SK-N-SH (cell line): ENCODE measurements at regions not wholly inside any gene's neighbourhood (a gene's known extent, or its start where the extent isn't known, plus 50 kb on each side); places are given as distances from the start of the nearest gene placed in this dataset.

Experiments
- CTCF ChIA-PET: fragments of 300-600, 350-600 bp; formaldehyde crosslinking; extraction: SDS; loops from one replicate; lab custom pipeline; 2021; lab: Yijun Ruan, JAX
- POLR2A ChIA-PET: fragments of 350-600 bp; sonication (Branson Sonifier 250); formaldehyde crosslinking; extraction: SDS; loops from one replicate; lab custom pipeline; 2020; ENCODE audit warnings: antibody characterized with exemption, inconsistent platforms; lab: Yijun Ruan, JAX
- DNase-seq: peaks from one replicate; pipeline ENCODE4 v3.0.0; 2012
- H2AFZ ChIP-seq: fragments of 200-600 bp; sonication (generic); 2 replicates; pipeline ENCODE4 v1.8.1; 2016; ENCODE audit warnings: antibody characterized with exemption, mild to moderate bottlenecking, low read depth
- H3F3A ChIP-seq: fragments of 200-600 bp; sonication (generic); replicated peaks from 2 replicates; pipeline ENCODE3; 2016; ENCODE audit warnings: antibody characterized with exemption, mild to moderate bottlenecking; ENCODE audit not compliant: insufficient read depth
- H3K27ac ChIP-seq, 2 experiments: fragments of 200-500 bp in 1 of 2; fragments of 200-600 bp in 1 of 2; sonication (Bioruptor generic) in 1 of 2; sonication (generic), shearing (Covaris generic) in 1 of 2; 2 replicates each; pipeline versions ENCODE4 v1.5.1 to v1.6.1; 2014 to 2016; ENCODE audit warnings: low read depth in 2 of 2, inconsistent platforms in 1 of 2, low read length in 1 of 2, mild to moderate bottlenecking in 1 of 2, mixed read lengths in 1 of 2
- H3K27me3 ChIP-seq: fragments of 200-600 bp; sonication (generic), shearing (Covaris generic); 2 replicates; pipeline ENCODE4 v1.6.1; 2016; ENCODE audit warnings: mixed run types; ENCODE audit not compliant: insufficient read depth
- H3K36me3 ChIP-seq, 2 experiments: fragments of 200-500 bp in 1 of 2; fragments of 200-600 bp in 1 of 2; sonication (Bioruptor generic) in 1 of 2; sonication (generic) in 1 of 2; replicated peaks in 1 of 2; 2 replicates each; pipeline versions ENCODE3 to v1.5.1; 2014 to 2016; ENCODE audit warnings: low read length in 1 of 2, mild to moderate bottlenecking in 1 of 2; ENCODE audit not compliant: insufficient read depth in 2 of 2, control insufficient read depth in 1 of 2
- H3K4me1 ChIP-seq, 2 experiments: fragments of 200-500 bp in 1 of 2; fragments of 200-600 bp in 1 of 2; sonication (Bioruptor generic) in 1 of 2; sonication (generic), shearing (Covaris generic) in 1 of 2; 2 replicates each; pipeline versions ENCODE4 v1.5.1 to v1.6.1; 2014 to 2016; ENCODE audit warnings: low read depth in 1 of 2, low read length in 1 of 2, mixed run types in 1 of 2; ENCODE audit not compliant: insufficient read depth in 2 of 2, control insufficient read depth in 1 of 2
- H3K4me2 ChIP-seq: fragments of 200-600 bp; sonication (generic), shearing (Covaris generic); 2 replicates; pipeline ENCODE4 v1.6.1; 2017; ENCODE audit warnings: mixed run types
- H3K4me3 ChIP-seq, 2 experiments: fragments of 200-500 bp in 1 of 2; fragments of 200-600 bp in 1 of 2; sonication (Bioruptor generic) in 1 of 2; sonication (generic), shearing (Covaris generic) in 1 of 2; 2 replicates each; pipeline versions ENCODE4 v1.5.1 to v1.8.1; 2014 to 2016; ENCODE audit warnings: low read depth in 2 of 2, inconsistent platforms in 1 of 2, low read length in 1 of 2, mild to moderate bottlenecking in 1 of 2, mixed read lengths in 1 of 2, moderate library complexity in 1 of 2
- H3K79me2 ChIP-seq: fragments of 200-600 bp; sonication (generic); 2 replicates; pipeline ENCODE4 v1.8.1; 2017; ENCODE audit warnings: mild to moderate bottlenecking; ENCODE audit not compliant: insufficient read depth
- H3K9ac ChIP-seq: fragments of 200-600 bp; sonication (generic); 2 replicates; pipeline ENCODE4 v1.6.1; 2017; ENCODE audit warnings: mixed run types
- H3K9me2 ChIP-seq: fragments of 200-600 bp; sonication (generic); 2 replicates; pipeline ENCODE4 v1.6.1; 2017; ENCODE audit warnings: mixed run types
- H3K9me3 ChIP-seq: fragments of 200-600 bp; sonication (generic); 2 replicates; pipeline ENCODE4 v1.6.1; 2017; ENCODE audit warnings: mixed run types, mild to moderate bottlenecking, moderate library complexity
- H4K20me1 ChIP-seq: fragments of 200-600 bp; sonication (generic); 2 replicates; pipeline ENCODE4 v1.6.1; 2017; ENCODE audit warnings: mild to moderate bottlenecking, mixed run types; ENCODE audit not compliant: insufficient read depth
- CTCF ChIP-seq: fragments of 200-600 bp; sonication (generic); IDR thresholded peaks from 2 replicates; pipeline ENCODE4 v1.6.1; 2017; ENCODE audit warnings: antibody characterized with exemption, mild to moderate bottlenecking, moderate library complexity
- ELF1 ChIP-seq: IDR thresholded peaks from 2 replicates; pipeline ENCODE4 v1.4.0; 2012
- EP300 ChIP-seq, 2 experiments: IDR thresholded peaks; 2 replicates each; pipeline versions ENCODE4 v1.4.0 to v1.6.1; 2012; ENCODE audit warnings: borderline replicate concordance in 1 of 2, low read depth in 1 of 2, low read length in 1 of 2
- EZH2phosphoT487 ChIP-seq: fragments of 200-600 bp; sonication (generic); IDR thresholded peaks from 2 replicates; pipeline ENCODE4 v1.6.1; 2017; ENCODE audit warnings: low read depth, mixed run types, mild to moderate bottlenecking, antibody characterized with exemption, moderate library complexity, borderline replicate concordance
- FOXJ3 ChIP-seq: sonication (generic); formaldehyde crosslinking; IDR thresholded peaks from 2 replicates; pipeline ENCODE4 v1.5.1; 2020; ENCODE audit warnings: mild to moderate bottlenecking, missing genetic modification reagents
- MAX ChIP-seq: IDR thresholded peaks from 2 replicates; pipeline ENCODE4 v1.4.0; 2012; ENCODE audit warnings: low read depth
- MXI1 ChIP-seq: IDR thresholded peaks from 2 replicates; pipeline ENCODE4 v1.6.1; 2012; ENCODE audit warnings: mild to moderate bottlenecking, low read depth, low read length, improper control_type of control experiment
- NRF1 ChIP-seq: IDR thresholded peaks from 2 replicates; pipeline ENCODE4 v1.6.1; 2012; ENCODE audit warnings: low read depth, mild to moderate bottlenecking, low read length
- POLR2AphosphoS5 ChIP-seq: IDR thresholded peaks from 2 replicates; pipeline ENCODE4 v1.6.1; 2012; ENCODE audit warnings: low read depth, low read length
- RAD21 ChIP-seq: IDR thresholded peaks from 2 replicates; pipeline ENCODE4 v1.6.1; 2012; ENCODE audit warnings: mild to moderate bottlenecking, low read length
- RFX5 ChIP-seq: IDR thresholded peaks from 2 replicates; pipeline ENCODE4 v1.6.1; 2012; ENCODE audit warnings: mild to moderate bottlenecking, improper control_type of control experiment, low read length
- RXRA ChIP-seq: IDR thresholded peaks from 2 replicates; pipeline ENCODE4 v1.4.0; 2012; ENCODE audit warnings: low read depth, mild to moderate bottlenecking, borderline replicate concordance
- SIN3A ChIP-seq: IDR thresholded peaks from 2 replicates; pipeline ENCODE4 v1.6.1; 2012; ENCODE audit warnings: low read depth, mild to moderate bottlenecking, low read length, moderate library complexity, borderline replicate concordance
- SMC3 ChIP-seq: IDR thresholded peaks from 2 replicates; pipeline ENCODE4 v1.6.1; 2012; ENCODE audit warnings: low read depth, low read length, improper control_type of control experiment
- TEAD4 ChIP-seq: IDR thresholded peaks from 2 replicates; pipeline ENCODE4 v1.4.0; 2012; ENCODE audit warnings: mild to moderate bottlenecking, borderline replicate concordance; ENCODE audit not compliant: insufficient read depth
- USF1 ChIP-seq: IDR thresholded peaks from 2 replicates; pipeline ENCODE4 v1.4.0; 2012; ENCODE audit warnings: low read depth, borderline replicate concordance
- YY1 ChIP-seq: IDR thresholded peaks from 2 replicates; pipeline ENCODE4 v1.4.0; 2012; ENCODE audit warnings: low read depth, mild to moderate bottlenecking
- WGBS: methylation state at CpG from one replicate; pipeline ENCODE4 v1.1.6; 2017; ENCODE audit warnings: low lambda C conversion rate; 5-methylcytosine and 5-hydroxymethylcytosine counted together
- TF ChIP-seq, protein P1 (sequence below): fragments of 150-350 bp; IDR thresholded peaks from 2 replicates; pipeline ENCODE4 v1.6.1; 2016; ENCODE audit warnings: mild to moderate bottlenecking, low read depth, low read length
- TF ChIP-seq, protein P2 (sequence below): IDR thresholded peaks from 2 replicates; pipeline ENCODE4 v1.4.0; 2012; ENCODE audit warnings: low read depth, borderline replicate concordance

GRCh38 chr20:43304598-43304997, 114.9 kb upstream of the PTPRT start (continued):
- TF ChIP-seq, protein P1, sequence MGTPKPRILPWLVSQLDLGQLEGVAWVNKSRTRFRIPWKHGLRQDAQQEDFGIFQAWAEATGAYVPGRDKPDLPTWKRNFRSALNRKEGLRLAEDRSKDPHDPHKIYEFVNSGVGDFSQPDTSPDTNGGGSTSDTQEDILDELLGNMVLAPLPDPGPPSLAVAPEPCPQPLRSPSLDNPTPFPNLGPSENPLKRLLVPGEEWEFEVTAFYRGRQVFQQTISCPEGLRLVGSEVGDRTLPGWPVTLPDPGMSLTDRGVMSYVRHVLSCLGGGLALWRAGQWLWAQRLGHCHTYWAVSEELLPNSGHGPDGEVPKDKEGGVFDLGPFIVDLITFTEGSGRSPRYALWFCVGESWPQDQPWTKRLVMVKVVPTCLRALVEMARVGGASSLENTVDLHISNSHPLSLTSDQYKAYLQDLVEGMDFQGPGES = no peak
- TF ChIP-seq MXI1 (no peak), RXRA (no peak), RAD21 (no peak), POLR2AphosphoS5 (no peak)
- TF ChIP-seq, protein P2, sequence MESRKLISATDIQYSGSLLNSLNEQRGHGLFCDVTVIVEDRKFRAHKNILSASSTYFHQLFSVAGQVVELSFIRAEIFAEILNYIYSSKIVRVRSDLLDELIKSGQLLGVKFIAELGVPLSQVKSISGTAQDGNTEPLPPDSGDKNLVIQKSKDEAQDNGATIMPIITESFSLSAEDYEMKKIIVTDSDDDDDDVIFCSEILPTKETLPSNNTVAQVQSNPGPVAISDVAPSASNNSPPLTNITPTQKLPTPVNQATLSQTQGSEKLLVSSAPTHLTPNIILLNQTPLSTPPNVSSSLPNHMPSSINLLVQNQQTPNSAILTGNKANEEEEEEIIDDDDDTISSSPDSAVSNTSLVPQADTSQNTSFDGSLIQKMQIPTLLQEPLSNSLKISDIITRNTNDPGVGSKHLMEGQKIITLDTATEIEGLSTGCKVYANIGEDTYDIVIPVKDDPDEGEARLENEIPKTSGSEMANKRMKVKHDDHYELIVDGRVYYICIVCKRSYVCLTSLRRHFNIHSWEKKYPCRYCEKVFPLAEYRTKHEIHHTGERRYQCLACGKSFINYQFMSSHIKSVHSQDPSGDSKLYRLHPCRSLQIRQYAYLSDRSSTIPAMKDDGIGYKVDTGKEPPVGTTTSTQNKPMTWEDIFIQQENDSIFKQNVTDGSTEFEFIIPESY = no peak

- no peak overlapping the region for H3K4me2 ChIP-seq
- TF ChIP-seq, protein P1 = no peak
- no peak for TF ChIP-seq EP300 (IDR thresholded peaks at IDR 0.05; ENCODE audit: borderline replicate concordance in 1 of 2, low read depth in 1 of 2, low read length in 1 of 2)
- no peak for TF ChIP-seq USF1
- no peak for TF ChIP-seq FOXJ3 (CRISPR knock-in tag)
- no peak for TF ChIP-seq ELF1
- TF ChIP-seq SIN3A = no peak
- no peak for TF ChIP-seq CTCF
- no peak for TF ChIP-seq YY1
- TF ChIP-seq MXI1 = no peak
- no peak for TF ChIP-seq TEAD4
- TF ChIP-seq, protein P2 = no peak
- TF ChIP-seq RFX5 = no peak
- no peak for TF ChIP-seq MAX
- no peak for TF ChIP-seq RAD21
- no peak for TF ChIP-seq RXRA
- no peak for TF ChIP-seq EZH2phosphoT487
- TF ChIP-seq SMC3 = no peak
- no peak for TF ChIP-seq NRF1
- TF ChIP-seq, all 33 proteins: peak for 0
- WGBS = 58% methylated on average over 4 of the region's 4 CpGs
- Histone ChIP-seq H3K9ac (no peak overlapping the region), H3K4me3 (no peak overlapping the region), H3K27me3 (no peaks in the 10 kb centered on the region), H3K27ac (no peak overlapping the region), H2AFZ (no peak overlapping the region), H4K20me1 (no peaks in the 10 kb centered on the region), H3F3A (no peaks in the 10 kb centered on the region), H3K9me2 (no peaks in the 10 kb centered on the region), H3K4me1 (no peaks in the 10 kb centered on the region), H3K79me2 (no peaks in the 10 kb centered on the region), H3K9me3 (no peaks in the 10 kb centered on the region), H3K36me3 (no peaks in the 10 kb centered on the region)
- ChIA-PET POLR2A (no interaction called here), CTCF (interaction anchor here (1.0 kb wide), 1 partner anchor 106 kb away, joined by 3 read pairs; no protein-coding TSS in a partner anchor)
- DNase-seq = no peak
Measured at GRCh38 chr20:43302936-43303335, 113.2 kb upstream of the PTPRT start.
